Activated CD8-positive, alpha-beta T cell treated with anti-CD3 and anti-CD28 coated beads, Interleukin-2, amount 10 ng/mL, durations not matched to agents 7 days and 5 days (primary cell): ENCODE measurements at regions not wholly inside any gene's neighbourhood (a gene's known extent, or its start where the extent isn't known, plus 50 kb on each side); places are given as distances from the start of the nearest gene placed in this dataset.

ENCODE experiments used
- ATAC-seq: fragments of 150-1000 bp; cut with Tn5 transposase; one replicate; pipeline ENCODE4 v1.10.0; 2021; ENCODE audit warnings: moderate library complexity
- CTCF ChIA-PET: fragments of 350-600 bp; sonication (Branson Sonifier 250); formaldehyde crosslinking; loops from one replicate; lab custom pipeline; 2021; ENCODE audit warnings: antibody characterized with exemption; lab: Charles Lee
- POLR2A ChIA-PET: fragments of 350-600 bp; sonication (Branson Sonifier 250); formaldehyde crosslinking; loops from one replicate; lab custom pipeline; 2021; ENCODE audit warnings: antibody characterized with exemption; lab: Charles Lee
- DNase-seq: peaks from one replicate; pipeline ENCODE4 v3.0.0-alpha.2; 2020
- H3K27ac Mint-ChIP-seq: one replicate; pipeline ENCODE4 v1.8.0; 2021; ENCODE audit warnings: mild to moderate bottlenecking, mixed read lengths
- H3K27me3 Mint-ChIP-seq: one replicate; pipeline ENCODE4 v1.8.0; 2021; ENCODE audit warnings: low read depth, mixed read lengths
- H3K36me3 Mint-ChIP-seq: one replicate; pipeline ENCODE4 v1.8.0; 2021; ENCODE audit warnings: low read depth, mixed read lengths
- H3K4me1 Mint-ChIP-seq: one replicate; pipeline ENCODE4 v1.8.0; 2021; ENCODE audit warnings: low read depth, mixed read lengths
- H3K4me3 Mint-ChIP-seq: one replicate; pipeline ENCODE4 v1.8.0; 2021; ENCODE audit warnings: mild to moderate bottlenecking, mixed read lengths
- H3K9me3 Mint-ChIP-seq: one replicate; pipeline ENCODE4 v1.8.0; 2022; ENCODE audit warnings: mixed read lengths; ENCODE audit not compliant: insufficient read depth

DNA sequence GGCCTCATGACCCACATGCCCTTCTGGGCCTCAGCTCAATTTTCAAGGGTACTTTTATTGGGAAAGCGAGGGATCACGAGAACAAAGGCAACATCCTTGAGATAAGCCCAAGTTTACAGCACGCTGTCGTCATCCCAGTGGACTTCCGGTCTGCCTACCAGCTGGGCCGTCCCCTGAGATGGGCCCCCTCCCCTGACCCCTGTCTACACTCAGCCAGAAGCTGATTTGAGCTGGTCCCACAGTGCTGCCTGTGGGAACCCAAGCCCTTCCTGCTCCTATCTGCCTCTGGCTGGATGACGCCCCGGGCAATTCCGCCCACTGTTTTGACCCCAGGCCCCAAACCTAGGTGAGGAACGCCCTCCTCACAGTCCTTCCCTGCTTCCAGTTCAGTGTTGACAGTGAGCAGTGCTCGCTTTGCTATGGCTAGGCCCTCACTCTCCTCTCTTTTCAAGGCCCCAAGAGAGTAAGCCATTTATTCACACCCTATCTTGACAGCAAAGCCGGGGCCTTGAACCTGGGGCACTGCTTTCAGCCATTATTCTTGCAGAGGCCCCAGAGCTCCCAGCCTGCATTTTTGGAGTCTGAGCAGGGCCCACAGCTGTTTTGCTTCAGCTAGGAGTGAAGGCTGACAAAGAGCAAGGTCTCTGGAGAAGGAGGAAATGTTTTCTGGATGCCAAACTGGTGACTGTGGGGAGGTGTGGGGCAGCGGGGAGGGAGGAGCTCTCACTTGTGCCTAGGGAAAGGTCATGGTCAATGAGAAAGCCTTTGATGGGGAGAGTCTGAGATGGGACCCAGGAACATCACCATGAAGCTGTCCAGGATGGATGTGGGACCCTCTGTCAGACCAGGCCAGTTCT is 164.6 kb upstream of the BCOR start:
- Mint-ChIP-seq H3K36me3 (no peaks in the 10 kb centered on the region), H3K4me3 (no peak overlapping the region), H3K27ac (no peak overlapping the region), H3K27me3 (no peaks in the 10 kb centered on the region), H3K9me3 (no peaks in the 10 kb centered on the region), H3K4me1 (peaks cover 26% of the 10 kb centered on the region)
- ChIA-PET CTCF (no interaction called here), POLR2A (interaction anchor here (0.6 kb wide), 1 partner anchor 91 kb away, joined by 3 read pairs; no protein-coding TSS in a partner anchor)
- no peak for DNase-seq
- no peak for ATAC-seq

DNA sequence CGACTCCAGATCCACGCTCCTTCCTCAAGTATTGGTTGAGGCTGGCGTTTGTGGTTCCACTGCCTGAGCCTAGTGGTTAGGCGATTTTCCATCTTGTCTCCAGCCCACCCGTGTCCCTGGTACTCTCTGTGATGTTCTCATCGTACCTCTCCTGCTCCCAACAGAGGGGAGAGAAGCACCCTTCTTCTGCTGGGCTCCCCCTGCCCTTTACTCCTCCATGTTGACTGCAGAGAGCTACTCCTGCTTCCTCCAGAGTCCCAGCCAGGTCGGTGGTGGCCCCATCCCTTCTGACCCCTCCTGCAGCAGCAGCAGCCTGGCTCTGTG is 164.0 kb upstream of the BCOR start:
- H3K27me3 Mint-ChIP-seq: no peaks in the 10 kb centered on the region
- no peak overlapping the region for H3K4me3 Mint-ChIP-seq
- H3K36me3 Mint-ChIP-seq: no peaks in the 10 kb centered on the region
- ChIA-PET POLR2A (no interaction called here), CTCF (no interaction called here)
- H3K4me1 Mint-ChIP-seq: peaks cover 24% of the 10 kb centered on the region
- ATAC-seq (no peak), DNase-seq (no peak)
- no peaks in the 10 kb centered on the region for H3K9me3 Mint-ChIP-seq
- no peak overlapping the region for H3K27ac Mint-ChIP-seq

DNA sequence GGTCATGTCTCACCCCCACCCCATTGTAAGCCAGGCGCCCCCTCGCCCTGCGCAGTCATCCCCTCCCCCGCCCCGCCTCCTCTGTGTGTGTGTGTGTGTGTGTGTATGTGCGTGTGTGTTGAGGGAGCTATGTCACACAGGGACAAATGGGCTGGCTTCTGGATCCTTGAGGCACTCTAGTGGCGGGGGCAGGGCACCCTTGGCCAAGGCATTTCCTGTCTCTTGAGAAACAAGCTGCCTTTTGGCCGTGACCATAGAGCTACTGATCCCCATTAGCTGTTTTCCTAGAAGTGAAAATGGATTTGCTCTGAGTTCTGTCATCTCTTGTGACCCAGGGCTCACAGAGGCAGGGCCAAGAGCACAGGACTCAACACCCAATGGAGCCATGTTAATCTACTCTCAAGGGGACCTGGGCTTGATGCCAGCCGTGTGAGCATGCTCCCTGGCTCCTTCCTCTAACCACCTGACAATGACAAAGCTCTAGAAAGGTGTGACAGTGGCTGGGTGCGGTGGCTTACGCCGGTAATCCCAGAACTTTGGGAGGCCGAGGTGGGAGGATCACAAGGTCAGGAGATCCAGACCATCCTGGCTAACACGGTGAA is 162.5 kb upstream of the BCOR start:
- CTCF ChIA-PET: interaction anchor here (0.6 kb wide), 1 partner anchor 527 kb away, joined by 3 read pairs; no protein-coding TSS in a partner anchor
- POLR2A ChIA-PET: interaction anchor here (0.6 kb wide), 1 partner anchor 299 kb away, joined by 4 read pairs; no protein-coding TSS in a partner anchor
- no peak for DNase-seq

DNA sequence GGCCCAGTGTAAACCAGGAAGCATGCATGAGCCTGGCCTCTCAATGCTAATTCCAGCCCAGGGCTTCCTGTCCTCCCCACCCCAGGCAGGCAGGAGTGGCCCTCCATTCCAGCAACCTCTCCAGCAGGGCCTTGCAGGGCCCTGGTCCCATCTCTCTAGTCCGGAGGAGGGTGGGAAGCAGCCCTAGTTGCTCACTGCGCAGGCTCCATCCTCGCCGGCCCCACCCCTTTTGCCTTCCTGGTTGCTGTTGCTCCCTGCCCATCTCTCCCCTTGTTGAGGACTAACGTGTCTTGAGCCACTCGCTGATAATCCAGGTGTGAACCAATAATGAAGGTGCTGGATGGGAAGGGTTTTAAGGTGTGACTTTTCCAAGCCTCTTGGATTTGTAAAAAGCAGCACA is 161.2 kb upstream of the BCOR start:
- POLR2A ChIA-PET: interaction anchor here (0.8 kb wide), 1 partner anchor 81 kb away, joined by 3 read pairs; no protein-coding TSS in a partner anchor
- Mint-ChIP-seq H3K9me3 (no peaks in the 10 kb centered on the region), H3K27me3 (no peaks in the 10 kb centered on the region), H3K27ac (no peak overlapping the region), H3K4me3 (no peak overlapping the region), H3K4me1 (peaks cover 11% of the 10 kb centered on the region), H3K36me3 (no peaks in the 10 kb centered on the region)
- ATAC-seq: no peak
- no peak for DNase-seq
- CTCF ChIA-PET: no interaction called here

More for the DNA sequence above, 162.5 kb upstream of the BCOR start:
- peak overlapping the region; percentile 25 for H3K27ac Mint-ChIP-seq
- H3K4me1 Mint-ChIP-seq: peaks cover 18% of the 10 kb centered on the region
- ATAC-seq: no peak
- H3K9me3 Mint-ChIP-seq: no peaks in the 10 kb centered on the region
- H3K36me3 Mint-ChIP-seq: no peaks in the 10 kb centered on the region
- H3K27me3 Mint-ChIP-seq: no peaks in the 10 kb centered on the region
- no peak overlapping the region for H3K4me3 Mint-ChIP-seq

DNA sequence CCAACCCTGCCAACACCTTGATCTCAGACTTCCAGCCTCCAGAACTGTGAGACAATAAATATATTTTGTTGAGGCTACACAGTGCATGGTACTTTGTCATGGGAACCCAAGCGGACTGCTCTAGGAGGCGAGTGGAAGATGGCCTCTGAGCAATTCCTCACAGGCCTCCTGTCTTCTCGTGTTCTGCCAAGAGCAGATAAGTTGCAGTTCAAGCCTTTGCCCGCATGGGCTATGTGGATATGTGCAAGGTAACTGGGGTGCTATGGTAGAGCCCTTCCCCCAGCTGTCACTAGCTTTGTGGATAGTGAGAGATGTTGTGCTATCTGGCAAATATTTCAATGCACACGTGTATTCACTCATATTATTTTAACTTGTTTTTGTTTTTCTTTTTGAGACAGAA is 156.0 kb upstream of the BCOR start:
- Mint-ChIP-seq H3K27me3 (no peaks in the 10 kb centered on the region), H3K9me3 (no peaks in the 10 kb centered on the region), H3K27ac (no peak overlapping the region), H3K4me3 (no peak overlapping the region), H3K4me1 (no peaks in the 10 kb centered on the region), H3K36me3 (no peaks in the 10 kb centered on the region)
- DNase-seq (no peak), ATAC-seq (no peak)
- ChIA-PET CTCF (no interaction called here), POLR2A (no interaction called here)

DNA sequence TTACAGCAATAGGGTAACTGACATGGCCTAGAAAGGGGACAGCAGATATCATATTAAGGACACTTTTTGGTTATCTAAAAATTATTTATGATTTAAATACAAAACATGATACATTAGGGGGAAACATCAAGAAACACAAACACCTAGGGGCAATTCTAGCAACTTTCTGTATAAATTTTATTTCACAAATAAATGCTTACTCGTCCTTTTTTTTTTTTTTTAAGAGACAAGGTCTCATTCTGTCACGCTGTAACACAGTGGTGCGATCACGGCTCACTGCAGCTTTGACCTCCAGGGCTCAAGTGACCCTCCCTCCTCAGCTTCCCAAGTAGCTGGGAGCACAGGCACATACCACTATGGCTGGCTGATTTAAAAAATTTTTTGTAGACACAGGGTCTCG is 151.8 kb upstream of the BCOR start:
- ChIA-PET CTCF (no interaction called here), POLR2A (no interaction called here)
- peaks cover 6% of the 10 kb centered on the region for H3K27me3 Mint-ChIP-seq
- no peaks in the 10 kb centered on the region for H3K36me3 Mint-ChIP-seq
- H3K9me3 Mint-ChIP-seq: no peaks in the 10 kb centered on the region
- H3K27ac Mint-ChIP-seq: no peak overlapping the region
- H3K4me1 Mint-ChIP-seq: peaks cover 12% of the 10 kb centered on the region
- ATAC-seq (no peak), DNase-seq (no peak)
- no peak overlapping the region for H3K4me3 Mint-ChIP-seq

DNA sequence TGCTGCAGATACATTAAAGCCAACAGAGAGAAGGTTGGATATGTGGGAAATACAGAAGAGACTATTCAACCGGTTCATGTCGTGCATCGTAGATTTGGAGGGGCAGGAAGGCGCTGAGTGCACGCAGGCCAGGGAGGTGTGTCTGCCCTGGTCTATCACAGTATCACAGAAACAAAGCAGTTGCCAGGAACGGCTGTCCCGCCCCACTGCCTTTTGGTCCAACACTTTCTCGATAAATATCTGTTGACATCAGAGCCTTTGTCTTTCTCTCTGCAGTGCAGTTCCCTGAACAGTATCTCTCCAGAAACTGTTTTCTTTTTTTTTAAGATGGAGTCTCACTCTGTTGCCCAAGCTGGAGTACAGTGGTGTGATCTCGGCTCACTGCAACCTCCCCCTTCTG is 151.1 kb upstream of the BCOR start:
- Mint-ChIP-seq H3K9me3 (no peaks in the 10 kb centered on the region), H3K36me3 (no peaks in the 10 kb centered on the region), H3K27me3 (peaks cover 6% of the 10 kb centered on the region), H3K27ac (no peak overlapping the region), H3K4me3 (no peak overlapping the region), H3K4me1 (peaks cover 13% of the 10 kb centered on the region)
- ChIA-PET POLR2A (no interaction called here), CTCF (no interaction called here)
- DNase-seq (no peak), ATAC-seq (no peak)

DNA sequence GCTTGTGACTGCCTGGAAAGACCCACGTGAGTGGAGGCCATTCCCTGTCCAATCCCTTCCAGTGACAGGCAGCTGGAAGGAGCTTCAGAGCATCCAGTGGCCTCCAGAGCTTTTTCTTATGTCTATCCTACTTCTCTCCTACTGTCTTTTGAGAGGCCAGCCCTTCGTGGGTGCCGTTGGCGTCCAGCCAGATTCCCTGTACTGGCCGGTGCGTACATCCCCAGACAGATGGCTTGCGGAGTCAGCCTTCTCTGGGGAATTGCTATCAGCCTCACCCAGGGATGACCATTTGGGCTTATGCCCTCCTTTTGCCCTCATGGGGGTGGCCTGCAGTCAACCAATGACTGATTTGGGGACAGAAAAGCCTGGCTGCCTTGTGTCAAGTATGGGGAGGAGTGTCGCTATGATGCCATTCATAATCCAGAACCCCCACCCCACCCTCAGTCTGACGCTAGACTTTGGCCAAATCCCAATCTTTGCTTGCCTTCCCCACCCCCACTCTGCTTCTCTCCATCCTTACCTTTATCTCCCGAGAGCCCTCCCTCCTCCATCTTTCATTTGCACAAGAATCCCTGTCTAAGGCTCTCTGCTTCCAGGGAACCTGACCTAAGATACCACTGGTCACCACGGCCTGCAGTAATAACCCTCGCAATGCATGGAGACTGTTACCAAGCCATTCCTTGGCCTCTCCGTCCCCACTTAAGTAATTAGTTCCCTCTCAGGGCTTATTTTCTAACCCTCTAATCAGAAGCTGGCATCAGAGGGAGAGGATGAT is 150.3 kb upstream of the BCOR start:
- ChIA-PET POLR2A (no interaction called here), CTCF (no interaction called here)
- Mint-ChIP-seq H3K36me3 (no peaks in the 10 kb centered on the region), H3K27ac (no peak overlapping the region), H3K27me3 (peaks cover 6% of the 10 kb centered on the region), H3K9me3 (no peaks in the 10 kb centered on the region), H3K4me3 (no peak overlapping the region), H3K4me1 (peaks cover 13% of the 10 kb centered on the region)
- DNase-seq: no peak
- no peak for ATAC-seq

DNA sequence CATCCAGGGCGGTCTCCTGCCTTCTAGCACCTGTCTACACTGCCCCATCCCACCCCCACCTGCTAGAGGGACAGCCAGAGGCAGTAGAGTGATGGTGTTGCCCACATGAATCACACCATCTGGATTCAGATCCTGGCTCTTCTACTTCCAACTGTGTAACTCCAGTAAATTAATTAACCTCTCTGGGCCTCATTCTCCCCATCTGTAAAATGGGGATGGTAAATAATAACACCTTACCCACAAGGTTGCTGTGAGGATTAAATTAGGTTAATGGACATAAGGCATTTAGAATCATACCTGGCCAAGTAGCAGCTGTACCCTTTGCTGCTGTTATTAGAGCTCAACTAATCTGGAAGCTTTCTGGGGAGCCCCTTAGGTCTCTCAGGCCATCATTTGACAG is 149.6 kb upstream of the BCOR start:
- no peak for DNase-seq
- no peak for ATAC-seq
- POLR2A ChIA-PET: no interaction called here
- no peaks in the 10 kb centered on the region for H3K9me3 Mint-ChIP-seq
- H3K27ac Mint-ChIP-seq: no peak overlapping the region
- no peak overlapping the region for H3K4me3 Mint-ChIP-seq
- H3K4me1 Mint-ChIP-seq: peaks cover 13% of the 10 kb centered on the region
- CTCF ChIA-PET: no interaction called here
- H3K27me3 Mint-ChIP-seq: peaks cover 6% of the 10 kb centered on the region
- H3K36me3 Mint-ChIP-seq: no peaks in the 10 kb centered on the region

DNA sequence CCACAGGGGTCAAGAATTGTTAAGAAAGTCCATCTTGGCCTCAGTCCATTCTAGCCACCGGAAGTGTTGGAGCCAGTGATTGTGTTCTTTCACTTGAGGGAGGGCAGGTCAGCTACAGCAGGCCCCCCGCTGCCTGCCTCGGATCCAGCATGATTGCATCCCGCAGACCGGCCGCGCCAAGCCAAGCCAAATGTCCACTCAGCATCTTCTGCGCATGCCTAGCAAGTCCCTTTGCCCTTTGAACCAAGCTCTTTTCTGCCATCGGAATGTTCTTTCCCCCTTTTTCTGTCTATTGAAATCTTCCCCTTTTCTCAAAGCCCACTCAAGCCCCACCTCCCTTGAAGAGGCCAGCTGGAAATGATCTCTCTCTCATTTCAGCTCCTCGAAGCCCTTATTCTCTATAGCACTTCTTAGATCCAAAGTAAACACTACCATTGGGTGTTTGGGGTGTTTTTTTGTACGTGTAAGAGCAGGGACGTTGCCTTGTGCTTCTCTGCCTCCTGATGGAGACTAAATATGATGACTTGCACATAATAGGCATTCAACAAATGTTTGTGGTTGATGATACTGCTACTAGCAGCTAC is 147.8 kb upstream of the BCOR start:
- H3K27ac Mint-ChIP-seq: peak overlapping the region; percentile 69
- H3K4me3 Mint-ChIP-seq: no peak overlapping the region
- H3K36me3 Mint-ChIP-seq: no peaks in the 10 kb centered on the region
- no peak for DNase-seq
- peaks cover 6% of the 10 kb centered on the region for H3K27me3 Mint-ChIP-seq
- ChIA-PET CTCF (no interaction called here), POLR2A (no interaction called here)
- H3K9me3 Mint-ChIP-seq: no peaks in the 10 kb centered on the region
- ATAC-seq: no peak
- peaks cover 13% of the 10 kb centered on the region for H3K4me1 Mint-ChIP-seq

DNA sequence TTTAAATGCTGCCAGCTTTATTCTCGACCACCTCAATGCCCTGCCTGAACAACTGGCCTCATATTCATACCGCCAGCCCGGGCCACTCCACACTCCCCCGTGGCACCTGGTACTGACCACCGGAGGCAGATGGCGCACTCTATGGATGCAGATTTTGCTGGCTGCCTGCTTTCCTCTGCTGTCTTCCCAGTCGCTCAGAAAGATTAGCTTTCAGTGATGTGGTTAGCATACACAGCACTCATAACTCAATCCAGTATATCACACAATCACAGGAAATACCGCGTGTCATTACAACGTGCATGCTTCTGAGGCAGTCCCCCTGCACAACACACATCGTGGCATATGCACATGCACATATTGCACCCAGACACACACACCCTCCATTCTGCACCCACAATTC is 147.2 kb upstream of the BCOR start:
- CTCF ChIA-PET: no interaction called here
- POLR2A ChIA-PET: no interaction called here
- peak; percentile 23 for DNase-seq

More for the DNA sequence above, 147.2 kb upstream of the BCOR start:
- Mint-ChIP-seq H3K27ac (no peak overlapping the region), H3K4me1 (peaks cover 13% of the 10 kb centered on the region), H3K27me3 (peaks cover 6% of the 10 kb centered on the region), H3K36me3 (no peaks in the 10 kb centered on the region), H3K4me3 (no peak overlapping the region), H3K9me3 (no peaks in the 10 kb centered on the region)
- peak; percentile 51 for ATAC-seq
